ENCODE measurements at regions not wholly inside any gene's neighbourhood (a gene's known extent, or its start where the extent isn't known, plus 50 kb on each side); places are given as distances from the start of the nearest gene placed in this dataset.
"Not testable (repeated sequence)": the region's sequence is repeated elsewhere in the genome, so short reads cannot be mapped to it uniquely, and the experiment has no call there.

DNA sequence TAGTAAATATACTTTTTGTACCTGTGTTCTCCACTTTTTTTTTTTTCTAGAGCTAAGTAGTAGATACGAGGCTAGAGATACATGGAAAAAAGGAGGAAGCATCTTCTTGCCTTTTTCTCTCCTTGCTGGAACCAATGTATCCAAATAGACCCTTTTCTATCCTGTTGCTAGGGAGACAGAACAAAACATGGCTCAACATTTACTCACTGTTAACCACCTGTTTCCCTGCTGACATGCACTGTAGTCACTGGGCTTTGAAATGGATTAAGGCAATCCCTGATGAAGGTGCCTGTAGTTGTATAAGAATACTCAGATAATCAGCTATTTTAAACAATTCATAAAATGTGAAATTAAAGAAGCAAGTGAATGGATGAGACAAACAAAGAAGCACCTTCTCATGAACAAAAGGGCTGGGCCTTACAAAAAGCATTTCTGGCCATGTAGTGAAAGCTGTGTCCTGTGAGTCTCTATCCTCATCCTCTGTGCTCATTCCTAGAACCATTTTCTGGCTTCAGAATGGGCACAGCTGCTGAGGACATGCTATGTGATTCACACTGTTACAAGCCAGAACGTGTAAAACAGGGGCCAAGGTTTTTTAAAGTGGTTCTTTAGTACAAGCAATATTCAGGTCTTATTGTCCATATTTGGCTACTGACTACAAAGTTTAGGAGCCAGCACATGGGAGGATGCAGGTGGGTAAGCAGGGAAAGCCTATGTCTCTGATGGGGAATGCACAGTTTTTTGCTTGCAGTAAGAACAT, 100.4 kb upstream of the NDN start:
- Mint-ChIP-seq H3K4me3 (no peak overlapping the region), H3K4me1 (peaks cover 5% of the 10 kb centered on the region), H3K9me3 (peaks cover 22% of the 10 kb centered on the region), H3K27me3 (ENCODE audit: low read depth) (no peaks in the 10 kb centered on the region), H3K36me3 (ENCODE audit: low read depth) (no peaks in the 10 kb centered on the region), H3K27ac (no peak overlapping the region)
- TF ChIP-seq, protein P1, sequence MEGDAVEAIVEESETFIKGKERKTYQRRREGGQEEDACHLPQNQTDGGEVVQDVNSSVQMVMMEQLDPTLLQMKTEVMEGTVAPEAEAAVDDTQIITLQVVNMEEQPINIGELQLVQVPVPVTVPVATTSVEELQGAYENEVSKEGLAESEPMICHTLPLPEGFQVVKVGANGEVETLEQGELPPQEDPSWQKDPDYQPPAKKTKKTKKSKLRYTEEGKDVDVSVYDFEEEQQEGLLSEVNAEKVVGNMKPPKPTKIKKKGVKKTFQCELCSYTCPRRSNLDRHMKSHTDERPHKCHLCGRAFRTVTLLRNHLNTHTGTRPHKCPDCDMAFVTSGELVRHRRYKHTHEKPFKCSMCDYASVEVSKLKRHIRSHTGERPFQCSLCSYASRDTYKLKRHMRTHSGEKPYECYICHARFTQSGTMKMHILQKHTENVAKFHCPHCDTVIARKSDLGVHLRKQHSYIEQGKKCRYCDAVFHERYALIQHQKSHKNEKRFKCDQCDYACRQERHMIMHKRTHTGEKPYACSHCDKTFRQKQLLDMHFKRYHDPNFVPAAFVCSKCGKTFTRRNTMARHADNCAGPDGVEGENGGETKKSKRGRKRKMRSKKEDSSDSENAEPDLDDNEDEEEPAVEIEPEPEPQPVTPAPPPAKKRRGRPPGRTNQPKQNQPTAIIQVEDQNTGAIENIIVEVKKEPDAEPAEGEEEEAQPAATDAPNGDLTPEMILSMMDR (IDR thresholded peaks at IDR 0.05; ENCODE audit: unreplicated experiment in 3 of 3), result no peak

DNA sequence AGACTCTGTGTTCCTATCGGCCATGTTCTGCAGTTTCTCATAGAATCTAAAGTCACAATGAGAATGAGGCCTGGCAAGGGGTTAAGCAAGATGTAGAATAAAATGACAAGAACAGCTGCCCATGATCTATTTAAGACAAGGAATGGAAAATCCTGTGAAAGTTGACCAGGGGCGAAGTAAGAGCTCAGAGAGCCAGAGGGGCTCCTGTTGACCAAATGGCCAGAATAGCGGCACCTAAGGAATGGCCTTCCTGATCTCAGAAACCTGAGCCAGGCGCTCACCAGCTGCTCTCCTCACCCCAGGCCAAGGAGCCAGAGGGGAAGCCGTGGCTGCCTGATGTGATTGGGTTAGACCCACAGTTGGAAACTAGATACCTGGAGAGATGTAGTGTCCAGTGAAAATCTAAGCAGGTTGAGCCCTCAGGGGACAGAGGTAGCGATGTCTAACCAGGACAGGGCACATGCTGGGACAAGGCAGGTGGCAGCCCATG, 106.1 kb upstream of the NDN start:
- H3K27ac Mint-ChIP-seq, result peak overlapping the region in 1 of 3 experiments; percentile 16
- peaks cover 31% of the 10 kb centered on the region for H3K9me3 Mint-ChIP-seq
- H3K27me3 Mint-ChIP-seq (ENCODE audit: low read depth), result peaks cover 3% of the 10 kb centered on the region
- no peak overlapping the region for H3K4me3 Mint-ChIP-seq
- peaks cover 11% of the 10 kb centered on the region for H3K4me1 Mint-ChIP-seq
- TF ChIP-seq, protein P1 (IDR thresholded peaks at IDR 0.05; ENCODE audit: unreplicated experiment in 3 of 3), result no peak
- no peaks in the 10 kb centered on the region for H3K36me3 Mint-ChIP-seq (ENCODE audit: low read depth)

DNA sequence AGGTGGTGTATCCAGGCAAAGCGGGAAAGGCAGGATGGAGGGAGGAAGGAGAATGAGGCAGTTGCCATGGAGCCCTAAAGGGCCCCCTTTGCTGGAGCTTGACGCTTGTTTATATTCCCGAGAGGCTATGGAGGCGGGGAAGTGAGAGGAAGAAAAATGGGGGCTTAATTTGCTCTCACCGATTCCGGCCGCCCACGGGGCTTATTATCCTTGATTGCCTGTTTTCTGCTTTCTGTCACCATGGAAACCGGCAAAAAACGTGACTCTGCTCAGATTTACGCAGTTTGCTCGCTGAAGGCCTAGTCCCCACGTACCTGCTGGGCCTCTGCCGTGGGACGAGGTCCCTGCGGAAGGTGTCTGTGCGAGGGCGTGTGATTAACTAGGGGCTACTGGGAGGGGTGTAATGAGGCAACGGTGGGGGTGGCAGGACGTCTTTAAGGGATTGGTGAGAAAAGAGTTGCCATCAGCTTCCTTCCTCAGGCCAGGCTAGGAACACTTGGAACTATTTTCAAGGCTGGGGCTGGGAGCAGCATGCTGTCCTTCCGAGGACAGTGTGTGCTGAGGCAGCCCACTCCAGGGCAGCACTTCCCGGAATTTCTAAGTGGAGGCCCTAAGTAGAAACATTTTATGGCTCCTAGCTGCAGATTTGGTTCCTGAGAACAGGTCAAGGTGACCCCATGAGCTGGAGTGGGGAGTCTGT, 110.8 kb upstream of the NDN start:
- TF ChIP-seq, protein P1 (IDR thresholded peaks at IDR 0.05; ENCODE audit: unreplicated experiment in 3 of 3), result no peak
- H3K27ac Mint-ChIP-seq, result peak overlapping the region; percentile 22 to 81 (median 80)
- H3K9me3 Mint-ChIP-seq, result peaks cover 21% of the 10 kb centered on the region
- H3K4me1 Mint-ChIP-seq, result peaks cover 10% of the 10 kb centered on the region
- H3K27me3 Mint-ChIP-seq (ENCODE audit: low read depth), result peaks cover 3% of the 10 kb centered on the region
- peak overlapping the region in 2 of 3 experiments; percentile 13 to 61 for H3K4me3 Mint-ChIP-seq
- no peaks in the 10 kb centered on the region for H3K36me3 Mint-ChIP-seq (ENCODE audit: low read depth)

DNA sequence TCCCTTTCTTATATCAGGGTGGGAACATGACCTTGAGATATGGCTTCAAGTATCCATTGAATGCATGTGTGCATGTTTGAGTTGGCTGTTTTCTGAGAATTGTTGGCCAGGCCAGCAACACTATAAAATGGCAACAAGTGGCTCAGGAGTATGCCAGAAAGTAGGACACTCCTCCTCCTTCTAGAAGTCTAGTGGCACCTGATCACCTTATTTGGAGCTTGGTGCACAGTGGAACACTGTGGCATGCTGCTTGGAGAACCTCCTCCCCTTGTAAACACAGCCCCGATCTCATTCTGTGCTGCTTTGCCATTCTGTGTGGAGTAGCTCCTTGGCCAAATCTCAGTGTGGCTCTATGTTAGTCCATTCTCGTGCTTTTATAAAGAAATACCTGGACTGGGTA, 114.8 kb upstream of the NDN start:
- peaks cover 4% of the 10 kb centered on the region for H3K4me1 Mint-ChIP-seq
- H3K27me3 Mint-ChIP-seq (ENCODE audit: low read depth), result no peaks in the 10 kb centered on the region
- no peak overlapping the region for H3K4me3 Mint-ChIP-seq
- no peaks in the 10 kb centered on the region for H3K36me3 Mint-ChIP-seq (ENCODE audit: low read depth)
- peaks cover 18% of the 10 kb centered on the region for H3K9me3 Mint-ChIP-seq
- TF ChIP-seq, protein P1 (IDR thresholded peaks at IDR 0.05; ENCODE audit: unreplicated experiment in 3 of 3), result no peak
- no peak overlapping the region for H3K27ac Mint-ChIP-seq

DNA sequence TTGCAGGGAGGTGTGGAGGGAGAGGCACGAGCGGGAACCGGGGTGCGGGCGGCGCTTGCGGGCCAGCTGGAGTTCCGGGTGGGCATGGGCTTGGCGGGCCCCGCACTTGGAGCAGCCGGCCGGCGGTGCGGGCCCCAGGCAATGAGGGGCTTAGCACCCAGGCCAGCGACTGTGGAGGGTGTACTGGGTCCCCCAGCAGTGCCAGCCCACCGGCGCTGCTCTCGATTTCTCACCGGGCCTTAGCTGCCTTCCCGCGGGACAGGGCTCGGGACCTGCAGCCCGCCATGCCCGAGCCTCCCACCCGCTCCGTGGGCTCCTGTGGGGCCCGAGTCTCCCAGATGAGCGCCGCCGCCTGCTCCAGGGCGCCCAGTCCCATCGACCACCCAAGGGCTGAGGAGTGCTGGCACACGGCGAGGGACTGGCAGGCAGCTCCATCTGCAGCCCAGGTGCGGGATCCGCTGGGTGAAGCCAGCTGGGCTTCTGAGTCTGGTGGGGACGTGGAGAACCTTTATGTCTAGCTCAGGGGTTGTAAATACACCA, 115.9 kb upstream of the NDN start:
- not testable (repeated sequence) for H3K4me3 Mint-ChIP-seq; H3K4me1 Mint-ChIP-seq; H3K27ac Mint-ChIP-seq; H3K27me3 Mint-ChIP-seq (ENCODE audit: low read depth); H3K36me3 Mint-ChIP-seq (ENCODE audit: low read depth)
- peaks cover 23% of the 10 kb centered on the region for H3K9me3 Mint-ChIP-seq

DNA sequence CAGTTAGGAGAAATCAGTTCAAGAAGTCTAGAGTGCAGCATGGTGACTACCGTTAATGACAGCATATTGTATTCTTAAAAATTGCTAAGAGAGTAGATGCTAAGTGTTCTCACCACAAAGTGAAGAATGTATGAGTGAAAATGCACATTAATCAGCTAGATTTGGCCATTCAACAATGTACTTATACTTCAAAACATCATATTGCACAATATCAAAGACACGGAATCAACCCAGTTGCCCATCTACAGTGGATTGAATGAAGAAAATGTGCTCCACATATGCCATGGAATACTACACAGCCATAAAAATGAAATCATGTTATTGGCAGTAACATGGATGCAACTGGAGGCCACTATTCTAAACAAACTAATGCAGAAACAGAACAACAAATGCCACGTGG, 119.9 kb upstream of the NDN start:
- Mint-ChIP-seq H3K27me3 (ENCODE audit: low read depth) (peaks cover 3% of the 10 kb centered on the region), H3K36me3 (ENCODE audit: low read depth) (no peaks in the 10 kb centered on the region), H3K9me3 (peaks cover 24% of the 10 kb centered on the region), H3K4me3 (no peak overlapping the region), H3K4me1 (no peaks in the 10 kb centered on the region), H3K27ac (no peak overlapping the region)
- TF ChIP-seq, protein P1 (IDR thresholded peaks at IDR 0.05; ENCODE audit: unreplicated experiment in 3 of 3), result no peak
